ENCODE measurements at regions not wholly inside any gene's neighbourhood (a gene's known extent, or its start where the extent isn't known, plus 50 kb on each side); places are given as distances from the start of the nearest gene placed in this dataset.

DNA sequence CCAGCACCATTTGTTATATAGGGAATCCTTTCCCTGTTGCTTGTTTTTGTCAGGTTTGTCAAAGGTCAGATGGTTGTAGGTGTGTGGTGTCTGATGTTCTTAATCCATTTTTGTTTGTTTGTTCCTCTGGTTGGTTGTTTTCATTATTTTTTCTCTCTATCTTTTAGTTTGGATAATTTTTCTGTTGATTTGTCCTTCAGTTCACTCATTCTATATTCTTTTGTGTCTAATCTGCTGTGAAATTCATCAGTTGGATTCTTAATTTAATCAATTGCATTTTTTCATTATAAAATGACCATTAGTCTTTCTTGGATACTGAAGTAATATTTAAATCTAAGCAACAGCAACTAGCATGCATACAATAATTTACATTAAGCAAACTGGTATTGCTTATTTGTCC, 206.7 kb upstream of the TRIB2 start:
- TF ChIP-seq CTCF (IDR thresholded peaks at IDR 0.05; ENCODE audit: low read depth, low read length, poor library complexity, severe bottlenecking) (no peak), EZH2phosphoT487 (IDR thresholded peaks at IDR 0.05; ENCODE audit: borderline replicate concordance, low read length) (no peak)
